ENCODE measurements at regions not wholly inside any gene's neighbourhood (a gene's known extent, or its start where the extent isn't known, plus 50 kb on each side); places are given as distances from the start of the nearest gene placed in this dataset.

DNA sequence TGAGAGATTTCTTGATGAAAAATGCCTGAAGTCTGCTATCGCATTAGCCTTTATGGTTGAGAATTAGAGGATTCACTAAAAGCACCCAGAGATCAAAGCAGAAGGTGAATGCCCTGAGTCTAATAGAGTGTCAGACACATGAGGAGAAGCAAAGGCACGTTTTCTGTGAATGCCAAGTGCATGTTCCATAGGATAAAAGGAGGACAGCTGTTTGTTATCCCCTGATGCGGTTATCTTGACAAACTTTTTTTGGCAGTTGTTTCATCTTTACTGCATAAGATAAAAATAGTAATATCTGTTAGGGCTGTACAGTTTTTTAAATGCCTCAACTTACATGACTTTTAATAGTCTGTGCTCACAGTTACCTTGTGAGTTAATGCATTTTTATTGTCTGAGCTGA is 65.3 kb upstream of the CD96 start:
- TF ChIP-seq, protein P1, sequence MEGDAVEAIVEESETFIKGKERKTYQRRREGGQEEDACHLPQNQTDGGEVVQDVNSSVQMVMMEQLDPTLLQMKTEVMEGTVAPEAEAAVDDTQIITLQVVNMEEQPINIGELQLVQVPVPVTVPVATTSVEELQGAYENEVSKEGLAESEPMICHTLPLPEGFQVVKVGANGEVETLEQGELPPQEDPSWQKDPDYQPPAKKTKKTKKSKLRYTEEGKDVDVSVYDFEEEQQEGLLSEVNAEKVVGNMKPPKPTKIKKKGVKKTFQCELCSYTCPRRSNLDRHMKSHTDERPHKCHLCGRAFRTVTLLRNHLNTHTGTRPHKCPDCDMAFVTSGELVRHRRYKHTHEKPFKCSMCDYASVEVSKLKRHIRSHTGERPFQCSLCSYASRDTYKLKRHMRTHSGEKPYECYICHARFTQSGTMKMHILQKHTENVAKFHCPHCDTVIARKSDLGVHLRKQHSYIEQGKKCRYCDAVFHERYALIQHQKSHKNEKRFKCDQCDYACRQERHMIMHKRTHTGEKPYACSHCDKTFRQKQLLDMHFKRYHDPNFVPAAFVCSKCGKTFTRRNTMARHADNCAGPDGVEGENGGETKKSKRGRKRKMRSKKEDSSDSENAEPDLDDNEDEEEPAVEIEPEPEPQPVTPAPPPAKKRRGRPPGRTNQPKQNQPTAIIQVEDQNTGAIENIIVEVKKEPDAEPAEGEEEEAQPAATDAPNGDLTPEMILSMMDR (conservative IDR thresholded peaks at IDR 0.05; ENCODE audit: low read depth, low read length): no peak
- DNase-seq (ENCODE audit: low read depth): no peak
- H3K4me3 ChIP-seq (ENCODE audit: low read depth, low read length): no peak overlapping the region

DNA sequence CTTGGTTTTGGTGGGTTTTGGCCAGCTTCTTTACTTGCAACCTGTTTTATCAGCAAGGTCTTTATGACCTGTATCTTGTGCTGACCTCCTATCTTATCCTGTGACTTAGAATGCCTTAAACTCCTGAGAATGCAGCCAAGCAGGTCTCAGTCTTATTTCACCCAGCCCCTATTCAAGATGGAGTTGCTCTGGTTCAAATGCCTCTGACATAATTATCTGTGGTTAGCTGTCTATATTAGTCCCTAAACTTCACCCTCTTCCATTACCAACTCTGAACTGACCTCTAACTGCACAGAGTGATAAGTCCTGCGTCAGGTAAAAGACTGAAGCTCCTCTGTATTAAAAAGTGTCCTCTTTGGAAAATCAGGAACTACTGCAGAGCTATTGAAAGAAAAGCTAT is 61.9 kb upstream of the CD96 start:
- DNase-seq (ENCODE audit: low read depth): no peak
- TF ChIP-seq, protein P1 (conservative IDR thresholded peaks at IDR 0.05; ENCODE audit: low read depth, low read length): no peak

DNA sequence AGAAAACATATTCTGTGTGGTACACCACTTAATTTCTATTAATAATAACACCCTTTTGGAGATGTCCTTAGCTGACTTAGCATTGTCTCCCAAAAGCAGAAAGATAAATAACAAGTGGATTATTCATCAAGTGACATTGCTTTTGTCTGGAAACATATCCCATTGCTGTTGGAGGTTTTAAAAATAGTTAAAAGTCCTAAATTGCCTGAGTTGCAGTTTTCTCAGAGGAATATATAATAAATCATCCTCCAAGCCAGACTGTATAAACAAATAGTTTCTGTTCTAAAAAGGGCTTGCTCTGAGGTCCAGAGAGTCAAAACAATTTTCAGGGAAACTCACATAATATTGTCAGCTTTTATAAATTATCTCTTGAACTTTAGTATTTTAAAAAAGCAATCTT is 60.4 kb upstream of the CD96 start:
- no peak for DNase-seq (ENCODE audit: low read depth)
- TF ChIP-seq, protein P1 (conservative IDR thresholded peaks at IDR 0.05; ENCODE audit: low read depth, low read length): no peak
- H3K4me3 ChIP-seq (ENCODE audit: low read depth, low read length): no peak overlapping the region

More for the DNA sequence above, 61.9 kb upstream of the CD96 start:
- H3K4me3 ChIP-seq (ENCODE audit: low read depth, low read length): no peak overlapping the region

DNA sequence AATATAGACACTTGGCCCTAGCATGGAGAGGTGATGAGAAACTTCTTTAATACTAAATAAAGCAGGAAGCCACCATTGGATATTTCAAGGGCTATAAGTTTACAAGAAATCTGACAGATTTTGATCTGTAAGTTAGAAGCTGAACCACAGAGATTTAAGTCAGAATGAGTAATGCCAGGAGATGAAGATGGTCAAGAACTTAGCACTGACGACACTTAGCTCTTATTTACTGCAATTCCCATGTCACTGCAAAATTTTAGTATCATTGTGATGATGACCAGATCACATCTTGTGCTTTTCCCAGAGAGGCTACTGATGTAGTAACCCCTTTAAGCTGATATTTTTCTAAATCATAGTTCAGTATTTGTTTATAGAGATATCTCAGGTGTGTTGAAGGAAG is 59.4 kb upstream of the CD96 start:
- TF ChIP-seq, protein P1 (conservative IDR thresholded peaks at IDR 0.05; ENCODE audit: low read depth, low read length): no peak
- no peak for DNase-seq (ENCODE audit: low read depth)
- no peak overlapping the region for H3K4me3 ChIP-seq (ENCODE audit: low read depth, low read length)

DNA sequence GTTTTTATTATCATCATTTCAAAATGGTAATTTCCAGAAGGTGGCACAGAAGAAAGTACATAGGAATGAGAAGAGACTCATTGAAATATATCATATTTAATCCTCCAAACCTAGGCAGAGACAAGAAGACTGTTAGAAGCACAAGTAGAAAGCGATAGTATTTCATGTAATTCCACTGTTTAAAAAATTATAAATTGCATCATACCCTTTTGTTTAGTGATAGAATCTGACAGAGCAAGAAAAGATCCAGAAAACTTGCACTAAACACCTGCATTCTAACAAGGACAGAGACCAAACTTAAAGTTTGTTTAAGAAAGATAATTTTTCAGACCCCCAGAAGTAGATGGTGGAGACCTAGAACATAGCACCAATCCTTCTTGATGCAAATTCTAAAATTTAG is 56.9 kb upstream of the CD96 start:
- TF ChIP-seq, protein P1 (conservative IDR thresholded peaks at IDR 0.05; ENCODE audit: low read depth, low read length): no peak
- no peak for DNase-seq (ENCODE audit: low read depth)
- H3K4me3 ChIP-seq (ENCODE audit: low read depth, low read length): no peak overlapping the region

All from epithelial cell of proximal tubule (primary cell).